ENCODE measurements at regions not wholly inside any gene's neighbourhood (a gene's known extent, or its start where the extent isn't known, plus 50 kb on each side); places are given as distances from the start of the nearest gene placed in this dataset.

DNA sequence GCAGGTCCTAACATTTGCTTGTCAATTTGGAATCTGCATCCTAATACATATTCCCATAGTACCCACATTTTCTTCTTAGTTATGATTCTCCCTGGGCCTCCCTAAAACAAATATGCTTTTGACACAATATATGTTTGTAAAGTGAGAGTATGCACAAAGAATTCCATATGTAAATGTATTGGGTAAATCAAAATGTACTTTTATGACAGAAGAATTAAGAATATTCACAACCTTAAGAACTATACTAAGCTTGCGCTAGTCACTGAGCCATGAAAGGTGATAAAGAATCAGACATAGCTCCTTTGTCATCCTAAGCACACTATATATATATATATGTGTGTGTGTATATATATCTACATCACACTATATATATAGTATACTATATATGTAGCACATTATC, 438.5 kb downstream of the ACTL7B start:
- no peak for TF ChIP-seq CTCF (IDR thresholded peaks at IDR 0.05)
- no peak for TF ChIP-seq POLR2A (IDR thresholded peaks at IDR 0.05)
